Peyer's patch (tissue), 4 donors: ENCODE measurements at regions not wholly inside any gene's neighbourhood (a gene's known extent, or its start where the extent isn't known, plus 50 kb on each side); places are given as distances from the start of the nearest gene placed in this dataset.

Experiments used
- DNase-seq, 3 donors: peaks; one replicate each; pipeline ENCODE4 v3.0.0-alpha.2; 2017 to 2019
- H3K27ac ChIP-seq, 4 donors: fragments of 200-600 bp; sonication (generic); one replicate each; pipeline ENCODE4 v1.5.1; 2016 to 2019
- H3K27me3 ChIP-seq, 2 donors: fragments of 200-600 bp; sonication (generic); one replicate each; pipeline ENCODE4 v1.5.1; 2019
- H3K36me3 ChIP-seq, 3 donors: fragments of 200-600 bp; sonication (generic); one replicate each; pipeline ENCODE4 v1.5.1; 2016 to 2019
- H3K4me1 ChIP-seq, 4 donors: fragments of 200-600 bp; sonication (generic); one replicate each; pipeline ENCODE4 v1.5.1; 2016 to 2019
- H3K4me3 ChIP-seq, 4 donors: fragments of 200-600 bp; sonication (generic); 1 replicate in 3 of 4; 2 replicates in 1 of 4; pipeline ENCODE4 v1.5.1; 2016 to 2019; ENCODE audit warnings: mild to moderate bottlenecking in 1 of 4
- H3K9me3 ChIP-seq, 4 donors: fragments of 200-600 bp; sonication (generic); one replicate each; pipeline ENCODE4 v1.5.1; 2016 to 2019; ENCODE audit warnings: mild to moderate bottlenecking in 1 of 4
- CTCF ChIP-seq, 6 experiments: fragments of 450-650 bp in 4 of 6; fragments of 200-600 bp in 2 of 6; sonication (generic) in 1 of 6; IDR thresholded peaks; one replicate each; pipeline ENCODE4 v1.5.1; 2017 to 2019; ENCODE audit warnings: antibody characterized with exemption in 6 of 6, mild to moderate bottlenecking in 3 of 6, moderate library complexity in 1 of 6
- POLR2A ChIP-seq, 2 donors: fragments of 450-650 bp; IDR thresholded peaks; one replicate each; pipeline ENCODE4 v1.5.1; 2017; ENCODE audit warnings: antibody characterized with exemption in 2 of 2, mild to moderate bottlenecking in 2 of 2, moderate library complexity in 2 of 2

GRCh38 chr11:130773244-130773820, 142.9 kb downstream of the SNX19 start:
- Histone ChIP-seq H3K4me1 (no peaks in the 10 kb centered on the region), H3K36me3 (no peaks in the 10 kb centered on the region), H3K27ac (no peak overlapping the region), H3K27me3 (no peaks in the 10 kb centered on the region), H3K9me3 (no peaks in the 10 kb centered on the region), H3K4me3 (no peak overlapping the region)
- DNase-seq: no peak
- TF ChIP-seq POLR2A (IDR thresholded peaks at IDR 0.05): no peak
- TF ChIP-seq CTCF (IDR thresholded peaks at IDR 0.05): no peak

GRCh38 chr11:130774703-130775102, 141.6 kb downstream of the SNX19 start:
- no peak for TF ChIP-seq CTCF (IDR thresholded peaks at IDR 0.05)
- TF ChIP-seq POLR2A (IDR thresholded peaks at IDR 0.05): no peak
- DNase-seq: no peak
- no peak overlapping the region for H3K4me3 ChIP-seq
- H3K27me3 ChIP-seq: no peaks in the 10 kb centered on the region
- no peaks in the 10 kb centered on the region for H3K9me3 ChIP-seq
- H3K4me1 ChIP-seq: no peaks in the 10 kb centered on the region
- no peaks in the 10 kb centered on the region for H3K36me3 ChIP-seq
- H3K27ac ChIP-seq: no peak overlapping the region

GRCh38 chr11:130775306-130776060, 140.8 kb downstream of the SNX19 start:
- H3K4me1 ChIP-seq: no peaks in the 10 kb centered on the region
- no peaks in the 10 kb centered on the region for H3K36me3 ChIP-seq
- DNase-seq: no peak
- TF ChIP-seq POLR2A (IDR thresholded peaks at IDR 0.05) (no peak), CTCF (IDR thresholded peaks at IDR 0.05) (no peak)
- no peak overlapping the region for H3K27ac ChIP-seq
- H3K9me3 ChIP-seq: no peaks in the 10 kb centered on the region
- no peak overlapping the region for H3K4me3 ChIP-seq
- H3K27me3 ChIP-seq: no peaks in the 10 kb centered on the region

GRCh38 chr11:130776061-130776419, 140.2 kb downstream of the SNX19 start:
- no peaks in the 10 kb centered on the region for H3K4me1 ChIP-seq
- no peak overlapping the region for H3K27ac ChIP-seq
- no peaks in the 10 kb centered on the region for H3K36me3 ChIP-seq
- H3K4me3 ChIP-seq: no peak overlapping the region
- no peak for DNase-seq
- H3K27me3 ChIP-seq: no peaks in the 10 kb centered on the region
- TF ChIP-seq CTCF (IDR thresholded peaks at IDR 0.05) (no peak), POLR2A (IDR thresholded peaks at IDR 0.05) (no peak)
- no peaks in the 10 kb centered on the region for H3K9me3 ChIP-seq

- TF ChIP-seq POLR2A (IDR thresholded peaks at IDR 0.05) (no peak), CTCF (IDR thresholded peaks at IDR 0.05) (no peak)
- H3K4me3 ChIP-seq: no peak overlapping the region
- H3K27ac ChIP-seq: no peak overlapping the region
- H3K36me3 ChIP-seq: no peaks in the 10 kb centered on the region
- no peaks in the 10 kb centered on the region for H3K9me3 ChIP-seq
- H3K27me3 ChIP-seq: no peaks in the 10 kb centered on the region
- H3K4me1 ChIP-seq: no peaks in the 10 kb centered on the region
- no peak for DNase-seq
These were observed 138.3 kb downstream of the SNX19 start for GRCh38 chr11:130778026-130778425.
